Suprapubic skin (tissue), 4 donors: ENCODE measurements at regions not wholly inside any gene's neighbourhood (a gene's known extent, or its start where the extent isn't known, plus 50 kb on each side); places are given as distances from the start of the nearest gene placed in this dataset.
"Not testable (repeated sequence)": the region's sequence is repeated elsewhere in the genome, so short reads cannot be mapped to it uniquely, and the experiment has no call there.

Experiments
- DNase-seq, 2 donors: peaks; one replicate each; pipeline ENCODE4 v3.0.0-alpha.2; 2019; ENCODE audit warnings: low spot score in 2 of 2
- H3K27ac ChIP-seq: fragments of 200-600 bp; sonication (generic); one replicate; pipeline ENCODE4 v1.5.1; 2019
- H3K27me3 ChIP-seq: fragments of 200-600 bp; sonication (generic); one replicate; pipeline ENCODE4 v1.5.1; 2019
- H3K36me3 ChIP-seq: fragments of 200-600 bp; sonication (generic); one replicate; pipeline ENCODE4 v1.5.1; 2019
- H3K4me1 ChIP-seq: fragments of 200-600 bp; sonication (generic); one replicate; pipeline ENCODE4 v1.5.1; 2019
- H3K4me3 ChIP-seq: fragments of 200-600 bp; sonication (generic); one replicate; pipeline ENCODE4 v1.5.1; 2019; ENCODE audit warnings: mild to moderate bottlenecking
- H3K9me3 ChIP-seq: fragments of 200-600 bp; sonication (generic); one replicate; pipeline ENCODE4 v1.5.1; 2019
- EP300 ChIP-seq: sonication (generic); formaldehyde crosslinking; IDR thresholded peaks from one replicate; pipeline ENCODE4 v1.6.1; 2017; ENCODE audit warnings: antibody characterized with exemption
- POLR2A ChIP-seq, 2 donors: fragments of 450-650 bp; IDR thresholded peaks; one replicate each; pipeline ENCODE4 v1.6.1; 2017; ENCODE audit warnings: antibody characterized with exemption in 2 of 2, mild to moderate bottlenecking in 2 of 2, moderate library complexity in 2 of 2
- POLR2AphosphoS5 ChIP-seq, 3 donors: sonication (generic); formaldehyde crosslinking; IDR thresholded peaks; one replicate each; pipeline ENCODE4 v1.6.1; 2017; ENCODE audit warnings: antibody characterized with exemption in 3 of 3
- WGBS: methylation state at CpG from one replicate; pipeline ENCODE4 v1.1.5; 2018; 5-methylcytosine and 5-hydroxymethylcytosine counted together
- TF ChIP-seq, protein P1 (sequence below), 2 donors: fragments of 200-600 bp in 1 of 2; fragments of 450-650 bp in 1 of 2; sonication (generic) in 1 of 2; IDR thresholded peaks; one replicate each; pipeline ENCODE4 v1.5.1; 2016 to 2019; ENCODE audit warnings: antibody characterized with exemption in 2 of 2, mild to moderate bottlenecking in 1 of 2, moderate library complexity in 1 of 2

DNA sequence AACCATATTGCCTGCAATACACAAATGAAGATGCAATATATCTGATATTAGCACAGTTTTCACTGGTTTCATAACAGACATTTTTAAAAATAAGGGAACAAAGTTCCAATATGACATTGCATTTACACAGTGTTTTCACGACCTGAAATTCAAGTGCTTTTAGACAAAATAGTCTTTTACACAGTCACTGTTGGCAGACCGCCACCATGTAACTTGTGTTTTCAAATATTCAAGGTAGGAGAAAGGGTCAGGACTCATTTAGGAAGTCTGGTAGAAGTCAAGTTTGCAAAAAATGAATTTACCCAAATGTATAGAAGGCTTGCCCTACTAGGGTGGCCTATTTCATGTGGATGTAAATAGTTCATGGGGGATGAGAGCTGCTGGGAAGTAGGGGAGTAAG is 98.1 kb upstream of the TAS2R1 start:
- Histone ChIP-seq H3K9me3 (no peaks in the 10 kb centered on the region), H3K27ac (no peak overlapping the region), H3K4me3 (no peak overlapping the region), H3K27me3 (no peaks in the 10 kb centered on the region), H3K4me1 (no peaks in the 10 kb centered on the region), H3K36me3 (no peaks in the 10 kb centered on the region)
- DNase-seq, result no peak
- TF ChIP-seq, protein P1, sequence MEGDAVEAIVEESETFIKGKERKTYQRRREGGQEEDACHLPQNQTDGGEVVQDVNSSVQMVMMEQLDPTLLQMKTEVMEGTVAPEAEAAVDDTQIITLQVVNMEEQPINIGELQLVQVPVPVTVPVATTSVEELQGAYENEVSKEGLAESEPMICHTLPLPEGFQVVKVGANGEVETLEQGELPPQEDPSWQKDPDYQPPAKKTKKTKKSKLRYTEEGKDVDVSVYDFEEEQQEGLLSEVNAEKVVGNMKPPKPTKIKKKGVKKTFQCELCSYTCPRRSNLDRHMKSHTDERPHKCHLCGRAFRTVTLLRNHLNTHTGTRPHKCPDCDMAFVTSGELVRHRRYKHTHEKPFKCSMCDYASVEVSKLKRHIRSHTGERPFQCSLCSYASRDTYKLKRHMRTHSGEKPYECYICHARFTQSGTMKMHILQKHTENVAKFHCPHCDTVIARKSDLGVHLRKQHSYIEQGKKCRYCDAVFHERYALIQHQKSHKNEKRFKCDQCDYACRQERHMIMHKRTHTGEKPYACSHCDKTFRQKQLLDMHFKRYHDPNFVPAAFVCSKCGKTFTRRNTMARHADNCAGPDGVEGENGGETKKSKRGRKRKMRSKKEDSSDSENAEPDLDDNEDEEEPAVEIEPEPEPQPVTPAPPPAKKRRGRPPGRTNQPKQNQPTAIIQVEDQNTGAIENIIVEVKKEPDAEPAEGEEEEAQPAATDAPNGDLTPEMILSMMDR (IDR thresholded peaks at IDR 0.05), result no peak
- TF ChIP-seq POLR2AphosphoS5 (IDR thresholded peaks at IDR 0.05), result no peak
- no peak for TF ChIP-seq POLR2A (IDR thresholded peaks at IDR 0.05)
- no peak for TF ChIP-seq EP300
- 77% methylated on average over 2 of the region's 2 CpGs for WGBS

DNA sequence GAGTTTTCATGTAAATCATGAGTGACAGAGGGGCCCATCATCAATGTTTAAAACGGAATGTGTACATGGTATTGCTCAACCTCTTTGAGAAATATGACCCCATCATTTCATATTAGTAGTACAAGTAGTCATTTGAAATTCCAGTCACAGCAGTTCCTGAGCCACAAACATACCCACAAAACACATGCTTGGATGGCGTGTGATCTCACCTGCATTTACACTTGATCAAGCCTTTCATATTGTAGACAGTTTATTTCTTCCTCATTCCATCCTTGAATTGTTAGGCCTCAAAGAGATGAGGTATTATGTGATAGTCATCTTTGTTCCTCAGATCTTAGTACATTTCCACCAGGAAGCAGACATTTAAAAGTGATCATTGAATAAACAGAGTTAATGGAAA is 96.8 kb upstream of the TAS2R1 start:
- TF ChIP-seq, protein P1 (IDR thresholded peaks at IDR 0.05), result no peak
- TF ChIP-seq POLR2AphosphoS5 (IDR thresholded peaks at IDR 0.05) (no peak), EP300 (no peak), POLR2A (IDR thresholded peaks at IDR 0.05) (no peak)
- 61% methylated on average over 2 of the region's 2 CpGs for WGBS
- no peaks in the 10 kb centered on the region for H3K9me3 ChIP-seq

DNA sequence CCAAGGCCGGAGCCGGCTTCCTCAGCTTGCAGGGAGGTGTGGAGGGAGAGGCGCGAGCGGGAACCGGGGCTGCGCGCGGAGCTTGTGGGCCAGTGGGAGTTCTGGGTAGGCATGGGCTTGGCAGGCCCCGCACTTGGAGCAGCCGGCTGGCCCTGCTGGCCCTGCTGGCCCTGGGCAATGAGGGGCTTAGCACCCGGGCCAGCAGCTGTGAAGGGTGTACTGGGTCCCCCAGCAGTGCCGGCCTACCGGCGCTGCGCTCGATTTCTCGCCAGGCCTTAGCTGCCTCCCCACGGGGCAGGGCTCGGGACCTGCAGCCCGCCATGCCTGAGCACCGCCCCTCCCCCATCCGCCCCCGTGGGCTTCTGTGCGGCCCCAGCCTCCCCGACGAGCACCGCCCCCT is 95.1 kb upstream of the TAS2R1 start:
- H3K9me3 ChIP-seq, H3K36me3 ChIP-seq, H3K27ac ChIP-seq, H3K4me1 ChIP-seq, DNase-seq, H3K27me3 ChIP-seq, H3K4me3 ChIP-seq: not testable (repeated sequence)
- WGBS, result 100% methylated on average over 4 of the region's 28 CpGs

More for the DNA sequence above, 96.8 kb upstream of the TAS2R1 start:
- no peaks in the 10 kb centered on the region for H3K4me1 ChIP-seq
- H3K27me3 ChIP-seq, result no peaks in the 10 kb centered on the region
- no peaks in the 10 kb centered on the region for H3K36me3 ChIP-seq
- no peak for DNase-seq
- no peak overlapping the region for H3K27ac ChIP-seq
- no peak overlapping the region for H3K4me3 ChIP-seq

DNA sequence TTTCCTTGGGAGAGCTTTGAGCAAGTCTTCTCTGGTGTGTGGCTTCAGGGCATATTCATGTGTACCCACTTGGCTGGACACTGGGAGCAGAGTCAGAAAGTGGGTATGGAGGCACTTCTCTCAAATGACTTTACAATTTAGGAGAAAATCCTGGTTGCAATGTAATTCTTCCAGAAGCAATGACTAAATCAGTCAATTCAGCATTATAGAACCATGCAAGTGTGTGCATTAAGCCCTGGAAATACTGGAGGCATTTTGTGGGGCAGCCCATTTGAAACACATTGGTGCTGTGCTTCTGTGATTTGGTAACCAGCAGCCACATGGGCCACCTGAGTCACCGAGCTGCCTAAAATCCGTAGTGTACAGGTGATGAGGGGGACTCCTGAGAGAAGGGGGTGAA is 94.6 kb upstream of the TAS2R1 start:
- WGBS, result 100% methylated on average over 2 of the region's 2 CpGs
- Histone ChIP-seq H3K4me3 (no peak overlapping the region), H3K9me3 (no peaks in the 10 kb centered on the region), H3K4me1 (no peaks in the 10 kb centered on the region), H3K27ac (no peak overlapping the region), H3K36me3 (no peaks in the 10 kb centered on the region), H3K27me3 (no peaks in the 10 kb centered on the region)
- TF ChIP-seq, protein P1 (IDR thresholded peaks at IDR 0.05), result no peak
- TF ChIP-seq POLR2AphosphoS5 (IDR thresholded peaks at IDR 0.05) (no peak), POLR2A (IDR thresholded peaks at IDR 0.05) (no peak), EP300 (no peak)
- DNase-seq, result no peak

DNA sequence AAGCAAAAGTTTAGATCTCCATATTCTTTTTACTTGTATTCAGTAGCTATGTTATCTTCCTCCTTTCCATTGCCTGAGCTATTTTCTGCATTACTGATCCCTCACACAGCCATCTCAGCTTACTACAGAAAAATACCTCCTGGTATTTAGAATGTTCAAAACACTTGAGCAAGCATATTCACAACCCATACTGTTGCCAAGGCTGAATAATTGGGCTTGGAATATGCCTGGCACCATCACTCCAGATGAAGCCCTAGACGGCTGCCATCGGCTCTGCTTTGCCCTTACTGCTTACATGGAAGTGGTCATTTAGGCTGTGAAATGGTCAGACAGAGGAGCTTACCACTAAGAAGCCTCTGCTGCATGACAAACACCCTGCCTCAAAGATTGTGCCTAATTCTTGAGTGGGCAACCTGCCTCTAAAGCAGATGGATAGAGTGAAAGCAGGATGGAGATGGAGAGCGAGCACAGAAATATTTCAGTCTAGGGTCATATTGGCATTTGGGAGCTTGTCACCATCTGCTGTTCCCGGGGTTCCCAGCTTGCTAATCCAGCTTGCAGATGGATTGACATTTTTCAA is 92.5 kb upstream of the TAS2R1 start:
- H3K27me3 ChIP-seq, result no peaks in the 10 kb centered on the region
- DNase-seq, result no peak
- H3K27ac ChIP-seq, result no peak overlapping the region
- no peaks in the 10 kb centered on the region for H3K4me1 ChIP-seq
- H3K36me3 ChIP-seq, result no peaks in the 10 kb centered on the region
- no peak overlapping the region for H3K4me3 ChIP-seq
- TF ChIP-seq POLR2AphosphoS5 (IDR thresholded peaks at IDR 0.05), result no peak
- TF ChIP-seq, protein P1 (IDR thresholded peaks at IDR 0.05), result no peak
- TF ChIP-seq POLR2A (IDR thresholded peaks at IDR 0.05), result no peak
- no peak for TF ChIP-seq EP300
- WGBS, result 83% methylated on average over 4 of the region's 4 CpGs
- H3K9me3 ChIP-seq, result no peaks in the 10 kb centered on the region

DNA sequence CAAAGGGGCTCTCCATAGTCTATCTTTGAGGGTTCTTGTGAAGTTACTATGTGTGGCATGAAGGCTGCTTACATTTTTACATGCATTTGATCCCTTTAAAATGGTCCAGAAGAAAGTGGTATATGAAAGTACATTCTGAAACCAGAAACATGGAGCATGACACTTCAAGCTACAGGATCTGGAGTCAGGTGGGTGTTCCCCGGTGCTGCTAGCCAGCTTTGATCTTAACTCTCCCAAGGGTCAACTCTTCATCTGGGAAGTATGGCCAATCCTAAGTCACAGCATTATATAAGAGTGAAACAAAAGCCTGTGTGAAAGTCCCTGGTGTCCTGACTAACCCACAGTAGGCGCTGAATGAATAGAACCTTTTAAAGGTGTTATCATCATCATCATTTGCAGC is 91.0 kb upstream of the TAS2R1 start:
- Histone ChIP-seq H3K36me3 (no peaks in the 10 kb centered on the region), H3K9me3 (no peaks in the 10 kb centered on the region), H3K4me1 (no peaks in the 10 kb centered on the region), H3K27me3 (no peaks in the 10 kb centered on the region), H3K27ac (no peak overlapping the region), H3K4me3 (no peak overlapping the region)
- no peak for DNase-seq
- 97% methylated on average over 2 of the region's 2 CpGs for WGBS
- TF ChIP-seq POLR2A (IDR thresholded peaks at IDR 0.05), result no peak
- TF ChIP-seq, protein P1 (IDR thresholded peaks at IDR 0.05), result no peak
- TF ChIP-seq EP300, result no peak
- no peak for TF ChIP-seq POLR2AphosphoS5 (IDR thresholded peaks at IDR 0.05)
